ENCODE measurements at regions not wholly inside any gene's neighbourhood (a gene's known extent, or its start where the extent isn't known, plus 50 kb on each side); places are given as distances from the start of the nearest gene placed in this dataset.

GRCh38 chr5:91632871-91633270 lies 249.8 kb upstream of the ARRDC3 start:
- TF ChIP-seq CTCF (conservative IDR thresholded peaks at IDR 0.05) = no peak
- no peak overlapping the region for H3K27ac ChIP-seq

- H3K27ac ChIP-seq = no peak overlapping the region
- TF ChIP-seq CTCF (conservative IDR thresholded peaks at IDR 0.05) = no peak
Observed at GRCh38 chr5:91611746-91612145, 228.6 kb upstream of the ARRDC3 start.

GRCh38 chr5:91607675-91608074 lies 224.6 kb upstream of the ARRDC3 start:
- no peak for TF ChIP-seq CTCF (conservative IDR thresholded peaks at IDR 0.05)
- no peak overlapping the region for H3K27ac ChIP-seq

GRCh38 chr5:91599863-91600262 lies 216.7 kb upstream of the ARRDC3 start:
- H3K27ac ChIP-seq = no peak overlapping the region
- TF ChIP-seq CTCF (conservative IDR thresholded peaks at IDR 0.05) = no peak

GRCh38 chr5:91598216-91598615 lies 215.1 kb upstream of the ARRDC3 start:
- no peak overlapping the region for H3K27ac ChIP-seq
- TF ChIP-seq CTCF (conservative IDR thresholded peaks at IDR 0.05) = no peak

GRCh38 chr5:91595424-91595823 lies 212.3 kb upstream of the ARRDC3 start:
- no peak for TF ChIP-seq CTCF (conservative IDR thresholded peaks at IDR 0.05)
- no peak overlapping the region for H3K27ac ChIP-seq

- no peak for TF ChIP-seq CTCF (conservative IDR thresholded peaks at IDR 0.05)
- no peak overlapping the region for H3K27ac ChIP-seq
Observed at GRCh38 chr5:91591076-91591475, 208.0 kb upstream of the ARRDC3 start.

GRCh38 chr5:91586232-91586631 lies 203.1 kb upstream of the ARRDC3 start:
- no peak for TF ChIP-seq CTCF (conservative IDR thresholded peaks at IDR 0.05)
- no peak overlapping the region for H3K27ac ChIP-seq
